GM19372 (cell line): ENCODE measurements at regions not wholly inside any gene's neighbourhood (a gene's known extent, or its start where the extent isn't known, plus 50 kb on each side); places are given as distances from the start of the nearest gene placed in this dataset.
A peak's percentile ranks its signal among the peaks of the same experiment; 100 is the strongest.

ENCODE experiments used
- ATAC-seq: cut with Tn5 transposase; IDR thresholded peaks from one replicate; pipeline ENCODE4 v1.9.1; 2021; ENCODE audit warnings: mild to moderate bottlenecking, low read depth, moderate library complexity; ENCODE audit not compliant: unreplicated experiment

DNA sequence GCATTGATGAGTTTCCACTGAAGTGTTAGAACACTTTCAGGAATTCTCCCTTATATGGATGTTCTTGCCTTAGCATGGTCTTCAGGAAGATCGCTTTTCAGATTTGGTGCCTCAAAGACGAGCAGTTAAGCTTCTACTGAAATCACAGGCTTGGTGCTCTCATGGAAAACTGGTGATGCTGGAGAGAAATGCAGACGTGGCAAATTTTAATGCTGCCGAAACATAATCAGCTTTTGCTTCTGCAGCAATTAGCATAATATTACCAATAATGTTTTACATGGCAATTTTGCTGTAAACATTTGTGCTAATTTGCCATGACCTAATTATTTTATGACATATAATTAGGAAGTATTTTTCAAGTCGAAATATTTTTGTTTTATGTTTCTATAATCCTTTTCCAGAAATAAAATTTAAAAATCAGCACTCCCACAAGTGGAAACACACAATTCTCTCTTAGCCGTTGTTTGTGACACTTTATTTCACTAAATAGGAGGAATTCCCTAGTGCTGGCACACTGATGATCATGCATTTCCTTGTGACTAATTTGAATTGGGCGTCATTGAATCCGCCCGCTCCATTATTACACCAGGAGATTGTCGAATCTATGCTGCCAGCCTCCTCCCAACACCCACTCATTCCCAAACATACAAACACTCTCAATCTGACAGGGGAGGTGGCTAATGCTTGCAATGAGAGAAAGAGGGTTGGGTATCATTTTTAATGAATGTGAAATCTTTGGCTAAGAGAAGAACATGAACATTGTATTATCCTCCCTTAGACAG, 506.8 kb upstream of the PPP2R3A start:
- ATAC-seq: no peak

DNA sequence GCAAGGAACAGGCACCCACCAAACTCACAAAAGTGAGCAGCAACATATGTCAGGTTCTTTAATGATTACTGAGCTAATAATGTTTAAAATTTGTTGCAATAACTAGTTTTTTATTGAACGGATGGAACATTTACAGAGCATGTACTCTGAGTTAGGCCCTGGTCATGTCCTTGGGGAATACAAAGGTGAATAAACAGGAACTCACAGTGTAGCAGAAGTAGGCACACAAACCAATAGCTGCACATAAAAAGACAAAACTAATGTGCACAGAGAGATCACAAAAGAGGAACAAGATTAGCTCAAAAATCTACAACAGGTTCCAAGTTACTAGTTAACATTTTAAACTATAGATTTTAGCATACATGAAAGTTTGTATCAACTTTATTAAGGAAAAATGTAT, 505.3 kb upstream of the PPP2R3A start:
- no peak for ATAC-seq

GRCh38 chr3:135471911-135472310, 493.6 kb upstream of the PPP2R3A start:
- no peak for ATAC-seq

DNA sequence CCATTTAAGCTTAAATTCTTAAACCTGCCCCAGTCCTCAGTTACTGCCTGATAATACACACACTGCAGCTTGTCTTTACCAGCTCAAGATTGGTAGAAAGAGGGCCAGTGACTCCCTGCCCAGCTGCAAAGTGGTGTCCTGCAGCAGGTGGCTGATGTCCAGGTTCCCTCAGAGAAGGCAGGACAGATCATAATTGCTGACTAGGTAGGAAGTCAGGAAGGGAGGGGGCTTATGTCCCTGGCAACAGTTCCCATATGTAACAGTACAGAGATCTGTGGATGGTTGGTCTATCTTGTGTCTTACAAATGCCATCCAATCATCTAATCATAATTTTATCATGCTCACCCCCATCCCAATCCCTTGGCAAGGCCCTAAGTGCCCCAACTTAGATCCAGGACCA, 492.1 kb upstream of the PPP2R3A start:
- ATAC-seq: no peak

DNA sequence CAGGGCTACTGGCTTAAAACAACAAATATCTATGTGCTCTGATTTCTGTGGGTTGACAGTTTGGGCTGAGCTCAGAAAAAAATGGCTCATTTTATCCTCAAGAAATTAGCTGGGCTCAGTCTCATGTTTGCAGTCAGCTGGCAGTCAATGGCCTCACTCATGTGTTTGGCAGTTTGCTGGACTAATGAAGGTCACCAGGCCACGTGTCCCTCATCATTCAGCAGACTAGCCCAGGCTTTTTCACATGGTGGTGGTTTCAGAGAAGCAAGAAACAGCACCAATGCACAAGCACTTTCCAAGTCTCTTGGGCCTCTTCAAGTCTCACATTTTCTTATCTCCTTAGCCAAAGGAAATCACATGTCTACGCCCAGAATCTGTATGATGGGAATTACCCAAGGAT, 478.3 kb upstream of the PPP2R3A start:
- ATAC-seq: no peak

GRCh38 chr3:135490219-135490915, 475.2 kb upstream of the PPP2R3A start:
- ATAC-seq: no peak

DNA sequence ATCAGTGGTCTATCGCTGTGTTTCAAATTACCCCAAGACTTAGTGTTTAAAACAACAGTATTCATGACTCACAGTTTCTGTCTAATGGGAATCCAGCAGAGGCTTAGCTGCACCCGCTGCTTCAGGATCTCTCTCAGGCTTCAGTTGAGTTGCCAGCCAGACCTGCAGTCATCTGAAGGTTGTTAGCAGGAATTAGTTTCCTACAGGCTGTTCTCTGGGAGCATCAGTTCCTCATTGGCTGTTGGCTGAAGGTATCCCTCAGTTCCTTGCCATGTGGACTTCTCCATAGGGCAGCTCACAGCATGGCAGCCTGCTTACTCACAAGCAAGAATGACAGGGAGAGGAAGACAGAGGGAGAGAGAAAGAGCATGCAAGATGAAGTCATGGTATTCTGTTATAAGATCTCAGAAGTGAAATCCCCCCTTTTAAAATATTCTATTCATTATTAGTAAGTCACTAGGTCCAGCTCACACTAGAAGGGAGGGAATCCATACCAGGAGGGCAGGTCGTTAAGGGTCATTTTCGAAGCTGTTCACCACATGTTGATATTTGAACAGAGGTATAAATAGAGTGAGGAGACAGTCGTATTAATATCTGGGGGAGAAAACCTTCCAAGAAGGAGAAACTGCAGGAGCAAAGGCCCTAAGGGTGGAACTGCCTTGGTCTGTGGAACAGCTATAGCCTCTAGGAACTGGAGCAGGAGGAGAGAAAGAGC, 473.9 kb upstream of the PPP2R3A start:
- ATAC-seq: no peak

DNA sequence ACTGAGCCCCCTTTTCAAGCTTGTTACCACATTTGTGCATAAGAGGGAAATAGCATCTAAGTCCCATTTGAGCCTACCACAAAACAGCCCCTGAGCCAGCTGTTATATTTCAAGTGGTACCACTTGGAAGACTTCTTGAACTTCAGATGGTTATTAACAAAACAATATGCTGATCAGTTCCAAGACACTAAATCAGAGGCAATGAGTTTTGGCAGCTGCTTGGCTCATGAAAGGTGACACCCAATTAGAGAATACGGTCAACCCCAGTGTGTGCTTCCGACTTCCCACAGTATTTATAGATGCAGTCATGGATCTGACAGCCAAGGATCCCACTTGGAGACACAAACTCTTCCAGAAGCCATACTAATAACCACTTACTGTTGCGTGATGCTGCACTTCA, 469.6 kb upstream of the PPP2R3A start:
- no peak for ATAC-seq

DNA sequence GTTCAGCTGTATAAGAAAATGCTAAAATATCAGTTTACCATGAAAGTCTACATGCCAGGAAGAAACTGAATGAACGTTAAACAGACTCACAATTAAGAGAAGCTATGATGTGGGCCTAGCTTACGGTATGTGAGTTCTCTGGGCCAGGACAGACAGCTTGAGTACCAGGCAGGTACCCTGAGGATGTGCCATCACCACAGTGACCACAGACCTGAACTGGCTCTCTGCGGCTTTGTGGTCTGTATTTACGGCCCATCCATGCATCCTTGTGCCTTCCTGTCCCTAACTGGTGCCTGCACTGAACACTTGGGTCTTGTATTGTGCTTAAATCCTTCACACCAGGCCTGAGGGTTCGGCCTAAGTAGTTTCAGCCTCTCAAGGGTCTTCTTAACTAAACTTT, 467.5 kb upstream of the PPP2R3A start:
- ATAC-seq: no peak

DNA sequence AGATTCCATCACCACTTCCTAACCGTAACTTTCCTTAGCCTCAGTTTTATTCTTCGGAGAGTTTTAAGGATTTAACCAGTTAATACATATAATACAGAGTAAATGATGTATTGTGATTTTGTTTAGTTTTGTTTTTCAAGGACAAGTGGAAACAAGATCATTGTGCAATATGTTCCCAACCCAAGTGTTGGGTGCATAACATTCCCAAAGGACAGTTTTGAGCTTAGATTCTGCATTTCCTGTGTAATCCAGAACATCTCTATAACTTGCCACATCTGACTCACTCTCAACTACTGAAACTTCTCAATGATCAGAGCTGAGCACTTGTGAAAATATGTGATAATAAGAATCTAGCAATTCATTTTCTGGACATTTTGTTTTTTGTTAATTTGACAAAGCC, 466.1 kb upstream of the PPP2R3A start:
- no peak for ATAC-seq

DNA sequence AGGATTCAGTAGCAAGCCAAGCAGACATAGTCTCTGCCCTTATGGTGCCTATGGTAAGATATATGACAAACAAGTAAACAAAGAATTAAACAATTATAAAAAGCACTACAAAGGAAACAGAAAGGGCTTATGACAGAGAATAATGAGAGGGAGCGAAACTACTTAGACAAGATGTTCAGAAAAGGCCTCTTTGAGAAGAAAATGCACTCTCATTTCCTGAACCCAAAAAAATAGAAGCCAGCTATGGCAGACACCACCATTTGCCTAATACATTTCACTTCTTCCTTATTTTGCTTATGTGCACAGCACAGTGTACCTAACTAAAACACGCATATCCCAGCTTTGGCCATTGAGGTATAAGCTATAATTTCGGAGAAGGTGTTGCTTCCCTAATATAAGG, 465.5 kb upstream of the PPP2R3A start:
- no peak for ATAC-seq

- ATAC-seq: no peak
Observed at GRCh38 chr3:135503065-135503759, 462.3 kb upstream of the PPP2R3A start.

DNA sequence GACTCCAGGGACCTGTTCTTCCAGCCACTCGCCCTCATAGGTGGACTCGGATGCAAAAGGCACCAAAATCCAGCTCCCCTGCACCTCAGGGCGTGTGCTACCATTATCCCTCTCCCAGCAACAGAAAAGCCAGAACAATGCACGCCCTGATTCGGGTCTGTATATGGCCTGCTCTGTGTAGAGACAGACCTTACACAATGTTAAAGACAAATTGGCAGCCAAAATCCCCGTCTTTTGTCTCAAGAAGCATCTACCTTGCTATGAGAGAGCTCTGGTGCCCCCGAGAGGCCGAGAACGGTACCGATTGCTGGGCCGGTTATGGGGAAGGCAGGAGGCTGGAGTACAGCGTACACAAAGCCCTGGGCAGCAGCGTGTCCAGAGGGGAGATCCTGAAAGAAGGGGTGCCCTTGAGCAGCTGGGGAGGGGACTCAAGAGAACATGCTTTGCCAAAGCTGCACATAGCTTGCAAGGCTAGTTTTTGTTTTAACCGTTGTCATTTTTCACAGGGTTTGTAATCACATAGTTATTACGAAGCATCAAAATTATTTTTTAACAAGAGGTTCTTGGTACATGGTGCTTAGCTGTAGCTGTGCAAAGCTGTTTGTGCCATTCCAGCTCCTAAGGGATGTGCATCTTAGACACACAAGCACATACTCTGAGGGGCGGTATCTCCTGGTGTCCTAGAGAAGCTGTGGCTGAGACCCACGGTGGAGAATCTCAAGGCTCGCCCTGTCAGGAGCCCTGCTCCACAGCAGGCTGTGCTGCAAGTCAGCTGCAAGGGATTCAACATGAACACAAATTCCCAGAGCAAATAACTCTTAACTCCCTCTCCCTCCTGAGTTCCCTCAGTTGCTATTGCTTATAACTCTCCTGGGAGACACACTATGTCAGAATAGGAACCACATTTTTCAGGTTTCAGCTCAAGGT, 461.5 kb upstream of the PPP2R3A start:
- peak; percentile 88 for ATAC-seq

GRCh38 chr3:135513106-135514059, 452.1 kb upstream of the PPP2R3A start:
- ATAC-seq: no peak

- ATAC-seq: no peak
Observed at GRCh38 chr3:135514060-135514448, 451.5 kb upstream of the PPP2R3A start.

DNA sequence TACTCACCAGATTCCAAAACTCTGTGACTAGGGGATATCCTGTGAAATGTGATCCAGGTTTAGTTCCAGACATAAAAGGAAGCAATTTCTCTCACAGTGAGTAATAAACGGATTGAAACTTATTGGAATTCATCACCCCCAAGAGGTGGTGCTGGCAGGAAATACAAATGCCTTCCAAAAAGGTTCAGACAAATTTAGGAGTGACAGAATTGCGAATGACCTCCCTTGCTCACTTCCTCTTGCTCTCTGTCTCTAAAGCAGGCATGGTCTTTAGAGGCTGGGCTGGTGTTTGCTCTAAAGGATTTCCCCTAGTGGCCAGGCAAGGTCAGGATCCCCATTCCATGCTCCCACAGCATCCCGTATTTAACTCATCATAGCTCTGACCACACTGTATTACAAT, 449.4 kb upstream of the PPP2R3A start:
- no peak for ATAC-seq

GRCh38 chr3:135528413-135529015, 437.0 kb upstream of the PPP2R3A start:
- no peak for ATAC-seq

GRCh38 chr3:135532021-135532420, 433.5 kb upstream of the PPP2R3A start:
- no peak for ATAC-seq
